Muscle layer of colon (tissue), 2 donors: ENCODE measurements at regions not wholly inside any gene's neighbourhood (a gene's known extent, or its start where the extent isn't known, plus 50 kb on each side); places are given as distances from the start of the nearest gene placed in this dataset.

ENCODE experiments used
- H3K27ac ChIP-seq: one replicate; pipeline ENCODE4 v1.7.0; 2013; ENCODE audit warnings: low read depth, mild to moderate bottlenecking, low read length, moderate library complexity
- H3K27me3 ChIP-seq, 2 donors: one replicate each; pipeline ENCODE4 v1.7.0; 2013; ENCODE audit warnings: low read length in 2 of 2, mild to moderate bottlenecking in 2 of 2; ENCODE audit not compliant: insufficient read depth in 2 of 2, control insufficient read depth in 1 of 2
- H3K36me3 ChIP-seq: one replicate; pipeline ENCODE4 v1.7.0; 2013; ENCODE audit warnings: mild to moderate bottlenecking, low read length; ENCODE audit not compliant: insufficient read depth
- H3K4me1 ChIP-seq: one replicate; pipeline ENCODE4 v1.7.0; 2013; ENCODE audit warnings: mild to moderate bottlenecking, low read length; ENCODE audit not compliant: insufficient read depth
- H3K4me3 ChIP-seq, 2 donors: one replicate each; pipeline ENCODE4 v1.7.0; 2013; ENCODE audit warnings: low read length in 2 of 2, low read depth in 1 of 2, mild to moderate bottlenecking in 1 of 2, moderate library complexity in 1 of 2
- H3K9ac ChIP-seq: one replicate; pipeline ENCODE4 v1.7.0; 2013; ENCODE audit warnings: low read length
- H3K9me3 ChIP-seq: one replicate; pipeline ENCODE4 v1.7.0; 2013; ENCODE audit warnings: mild to moderate bottlenecking, low read length
- donor health status: abdominal sarcoma.
- donor health status: Adenocarcinoma of cecum.

DNA sequence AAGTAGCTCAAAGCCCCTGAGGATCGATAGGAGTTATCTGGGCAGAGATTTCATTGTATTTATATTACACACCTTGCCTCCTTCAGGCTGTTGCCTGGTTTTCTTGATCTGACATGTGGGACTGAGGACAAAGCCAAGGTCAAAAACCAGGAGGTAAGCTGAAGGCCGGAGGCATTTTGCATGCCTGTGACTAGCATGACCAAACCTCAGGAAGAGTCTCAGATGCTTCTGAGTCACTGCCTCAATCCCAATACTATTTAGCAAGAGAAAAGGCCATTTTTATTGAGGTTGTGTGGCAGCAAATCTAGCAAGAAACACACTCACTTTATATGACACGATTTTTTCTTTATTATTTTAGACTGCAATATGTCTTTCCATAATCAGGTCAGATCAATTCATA is 968.1 kb downstream of the CDH11 start:
- Histone ChIP-seq H3K36me3 (no peaks in the 10 kb centered on the region), H3K9ac (no peak overlapping the region), H3K27me3 (no peaks in the 10 kb centered on the region), H3K4me3 (no peak overlapping the region), H3K27ac (no peak overlapping the region), H3K4me1 (no peaks in the 10 kb centered on the region), H3K9me3 (no peaks in the 10 kb centered on the region)

DNA sequence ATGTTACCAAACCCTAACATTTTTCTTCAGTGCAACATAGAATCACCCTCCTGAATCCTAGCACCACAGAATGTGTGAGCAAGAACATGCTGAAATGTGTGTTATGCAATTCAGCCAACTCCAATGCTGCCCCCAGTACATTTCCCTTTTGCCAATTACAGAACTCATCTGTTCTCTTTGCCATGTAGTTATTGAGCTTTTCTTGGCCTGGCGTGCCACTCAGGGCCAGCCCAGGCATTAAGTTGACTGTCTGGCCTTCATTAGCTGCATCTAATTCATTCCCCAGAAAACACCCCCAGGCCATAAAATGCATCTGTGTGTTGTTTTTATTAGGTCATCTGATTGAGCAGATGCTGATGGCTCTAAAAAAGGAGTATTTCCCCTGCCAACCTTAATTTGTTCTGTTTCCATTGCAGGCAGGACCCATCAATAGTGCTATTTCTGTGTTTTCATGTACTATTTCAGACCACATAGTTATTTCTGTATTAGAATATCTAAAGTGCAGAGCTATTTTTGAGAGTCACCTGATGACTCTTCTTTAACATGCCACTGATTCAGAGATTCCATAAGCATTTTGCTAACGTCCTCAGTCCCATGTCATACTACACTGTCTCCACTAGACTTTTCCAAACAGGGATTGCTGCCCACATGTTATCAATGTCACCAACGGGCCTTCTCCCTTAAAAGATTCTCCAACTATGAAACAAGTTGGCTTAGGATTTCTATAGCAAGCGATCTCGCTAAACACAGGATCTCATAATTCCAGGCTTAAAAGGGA is 969.7 kb downstream of the CDH11 start:
- Histone ChIP-seq H3K9me3 (no peaks in the 10 kb centered on the region), H3K36me3 (no peaks in the 10 kb centered on the region), H3K9ac (no peak overlapping the region), H3K4me3 (no peak overlapping the region), H3K4me1 (no peaks in the 10 kb centered on the region), H3K27ac (no peak overlapping the region), H3K27me3 (no peaks in the 10 kb centered on the region)

- Histone ChIP-seq H3K27me3 (no peaks in the 10 kb centered on the region), H3K9ac (no peak overlapping the region), H3K36me3 (no peaks in the 10 kb centered on the region), H3K27ac (no peak overlapping the region), H3K9me3 (no peaks in the 10 kb centered on the region), H3K4me1 (no peaks in the 10 kb centered on the region), H3K4me3 (no peak overlapping the region)
Observed at GRCh38 chr16:64150193-64150592, 971.7 kb downstream of the CDH11 start.

GRCh38 chr16:64149756-64150155 is 972.1 kb downstream of the CDH11 start:
- Histone ChIP-seq H3K27me3 (no peaks in the 10 kb centered on the region), H3K36me3 (no peaks in the 10 kb centered on the region), H3K27ac (no peak overlapping the region), H3K9me3 (no peaks in the 10 kb centered on the region), H3K4me3 (no peak overlapping the region), H3K4me1 (no peaks in the 10 kb centered on the region), H3K9ac (no peak overlapping the region)

DNA sequence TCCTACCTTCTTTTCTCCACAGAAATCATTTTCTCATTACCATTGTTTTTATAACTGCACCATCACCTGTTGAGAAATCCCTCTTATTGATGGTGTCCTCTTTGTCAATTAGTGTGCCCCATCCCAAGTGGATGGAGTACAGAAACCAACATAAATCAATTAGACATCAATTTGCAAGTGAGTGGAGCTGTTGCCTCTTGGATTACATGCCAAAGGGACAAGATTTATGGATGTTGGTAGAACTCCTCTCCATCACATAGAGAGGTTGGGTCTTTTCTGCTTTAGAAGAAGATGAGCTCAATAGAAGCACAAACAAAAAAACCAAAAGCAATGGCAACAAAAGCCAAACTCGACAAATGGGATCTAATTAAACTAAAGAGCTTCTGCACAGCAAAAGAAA is 973.5 kb downstream of the CDH11 start:
- Histone ChIP-seq H3K4me3 (no peak overlapping the region), H3K27me3 (no peaks in the 10 kb centered on the region), H3K9me3 (no peaks in the 10 kb centered on the region), H3K4me1 (no peaks in the 10 kb centered on the region), H3K27ac (no peak overlapping the region), H3K9ac (no peak overlapping the region), H3K36me3 (no peaks in the 10 kb centered on the region)

DNA sequence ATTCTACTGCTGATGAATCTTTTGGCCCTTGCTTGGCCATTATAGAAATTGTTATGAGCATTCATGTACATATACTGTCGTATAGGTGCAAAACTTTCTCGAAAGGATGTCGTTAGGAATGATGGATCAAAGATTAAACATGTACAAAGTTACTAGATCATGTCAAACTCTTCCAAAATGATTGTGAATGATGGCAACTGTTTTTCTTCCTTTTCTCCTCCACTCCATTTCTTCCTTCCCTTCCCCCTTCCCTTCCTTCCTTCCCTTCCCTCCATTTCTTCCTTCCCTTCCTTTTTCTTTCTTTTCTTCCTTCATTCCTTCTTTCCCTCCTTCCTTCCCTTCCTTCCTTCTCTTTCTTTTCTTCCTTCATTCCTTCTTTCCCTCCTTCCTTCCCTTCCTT is 973.9 kb downstream of the CDH11 start:
- no peak overlapping the region for H3K27ac ChIP-seq
- no peak overlapping the region for H3K4me3 ChIP-seq
- no peaks in the 10 kb centered on the region for H3K36me3 ChIP-seq
- H3K27me3 ChIP-seq: no peaks in the 10 kb centered on the region
- no peak overlapping the region for H3K9ac ChIP-seq
- H3K4me1 ChIP-seq: no peaks in the 10 kb centered on the region
- H3K9me3 ChIP-seq: no peaks in the 10 kb centered on the region

GRCh38 chr16:64144617-64145016 is 977.2 kb downstream of the CDH11 start:
- no peaks in the 10 kb centered on the region for H3K36me3 ChIP-seq
- H3K9me3 ChIP-seq: no peaks in the 10 kb centered on the region
- no peak overlapping the region for H3K4me3 ChIP-seq
- no peak overlapping the region for H3K27ac ChIP-seq
- no peaks in the 10 kb centered on the region for H3K27me3 ChIP-seq
- no peaks in the 10 kb centered on the region for H3K4me1 ChIP-seq
- H3K9ac ChIP-seq: no peak overlapping the region

- Histone ChIP-seq H3K9ac (no peak overlapping the region), H3K27ac (no peak overlapping the region), H3K9me3 (no peaks in the 10 kb centered on the region), H3K4me3 (no peak overlapping the region), H3K36me3 (no peaks in the 10 kb centered on the region), H3K27me3 (no peaks in the 10 kb centered on the region), H3K4me1 (no peaks in the 10 kb centered on the region)
Observed at GRCh38 chr16:64138621-64139020, 983.2 kb downstream of the CDH11 start.

- H3K9me3 ChIP-seq: no peaks in the 10 kb centered on the region
- H3K36me3 ChIP-seq: no peaks in the 10 kb centered on the region
- H3K4me3 ChIP-seq: no peak overlapping the region
- no peak overlapping the region for H3K9ac ChIP-seq
- no peaks in the 10 kb centered on the region for H3K27me3 ChIP-seq
- H3K27ac ChIP-seq: no peak overlapping the region
- no peaks in the 10 kb centered on the region for H3K4me1 ChIP-seq
Observed at GRCh38 chr16:64138006-64138405, 983.9 kb downstream of the CDH11 start.

DNA sequence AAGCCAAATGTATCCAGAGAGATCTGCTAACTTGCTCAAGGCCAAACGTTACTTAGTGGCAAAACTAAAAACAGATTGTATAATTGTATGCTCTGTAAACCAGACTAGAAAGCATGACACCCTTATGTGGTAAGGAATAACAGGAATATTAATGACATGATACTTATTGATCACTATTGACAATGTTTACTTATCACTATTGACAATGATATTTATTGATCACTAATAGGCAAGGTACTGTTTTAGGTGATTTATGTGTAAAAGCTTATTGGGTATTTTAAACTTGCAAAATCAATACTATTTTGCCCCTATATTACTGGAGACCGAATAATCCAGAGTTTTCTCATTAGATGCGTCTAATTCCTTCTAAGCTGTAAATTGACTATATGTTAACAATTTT is 985.1 kb downstream of the CDH11 start:
- Histone ChIP-seq H3K27me3 (no peaks in the 10 kb centered on the region), H3K4me3 (no peak overlapping the region), H3K36me3 (no peaks in the 10 kb centered on the region), H3K27ac (no peak overlapping the region), H3K9ac (no peak overlapping the region), H3K4me1 (no peaks in the 10 kb centered on the region), H3K9me3 (no peaks in the 10 kb centered on the region)

- no peak overlapping the region for H3K27ac ChIP-seq
- H3K36me3 ChIP-seq: no peaks in the 10 kb centered on the region
- no peaks in the 10 kb centered on the region for H3K9me3 ChIP-seq
- no peak overlapping the region for H3K9ac ChIP-seq
- H3K4me1 ChIP-seq: no peaks in the 10 kb centered on the region
- no peaks in the 10 kb centered on the region for H3K27me3 ChIP-seq
- H3K4me3 ChIP-seq: no peak overlapping the region
Observed at GRCh38 chr16:64136314-64136713, 985.5 kb downstream of the CDH11 start.

DNA sequence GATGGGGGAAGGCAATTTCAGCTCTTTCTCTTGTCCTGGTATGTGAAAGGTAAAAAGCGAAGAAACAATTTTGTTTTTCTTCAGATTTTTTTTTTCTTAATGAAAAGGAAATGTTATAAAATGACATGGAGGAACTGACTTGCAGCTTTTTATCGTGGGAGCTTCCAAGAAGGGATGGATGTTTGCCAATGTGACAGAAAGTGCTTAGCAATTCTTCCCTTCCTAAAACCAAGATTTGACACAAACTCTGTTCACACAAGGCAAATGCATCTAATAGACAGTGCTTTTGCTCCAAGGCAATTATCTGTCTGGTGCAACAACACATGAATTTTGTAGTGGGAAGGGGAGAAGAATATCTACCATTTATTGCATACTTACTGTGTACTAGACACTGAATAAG is 988.5 kb downstream of the CDH11 start:
- Histone ChIP-seq H3K9ac (no peak overlapping the region), H3K36me3 (no peaks in the 10 kb centered on the region), H3K4me3 (no peak overlapping the region), H3K4me1 (no peaks in the 10 kb centered on the region), H3K9me3 (no peaks in the 10 kb centered on the region), H3K27ac (no peak overlapping the region), H3K27me3 (no peaks in the 10 kb centered on the region)
